ENCODE measurements at regions not wholly inside any gene's neighbourhood (a gene's known extent, or its start where the extent isn't known, plus 50 kb on each side); places are given as distances from the start of the nearest gene placed in this dataset.
"Not testable (repeated sequence)": the region's sequence is repeated elsewhere in the genome, so short reads cannot be mapped to it uniquely, and the experiment has no call there.

GRCh38 chr11:29243616-29244015 lies 773.2 kb downstream of the KCNA4 start:
- H3K36me3 ChIP-seq (replicated peaks), result no peaks in the 10 kb centered on the region
- H3K27ac ChIP-seq, result no peak overlapping the region
- DNase-seq, result no peak
- no peak overlapping the region for H3K4me3 ChIP-seq (ENCODE audit: low read depth, low read length)
- no peaks in the 10 kb centered on the region for H3K27me3 ChIP-seq (replicated peaks)
- in situ Hi-C loops (cut with HindIII; ENCODE audit: low pct_ligation_motif_present, low sequenced_read_pairs), result no loop called here
- TF ChIP-seq, protein P1, sequence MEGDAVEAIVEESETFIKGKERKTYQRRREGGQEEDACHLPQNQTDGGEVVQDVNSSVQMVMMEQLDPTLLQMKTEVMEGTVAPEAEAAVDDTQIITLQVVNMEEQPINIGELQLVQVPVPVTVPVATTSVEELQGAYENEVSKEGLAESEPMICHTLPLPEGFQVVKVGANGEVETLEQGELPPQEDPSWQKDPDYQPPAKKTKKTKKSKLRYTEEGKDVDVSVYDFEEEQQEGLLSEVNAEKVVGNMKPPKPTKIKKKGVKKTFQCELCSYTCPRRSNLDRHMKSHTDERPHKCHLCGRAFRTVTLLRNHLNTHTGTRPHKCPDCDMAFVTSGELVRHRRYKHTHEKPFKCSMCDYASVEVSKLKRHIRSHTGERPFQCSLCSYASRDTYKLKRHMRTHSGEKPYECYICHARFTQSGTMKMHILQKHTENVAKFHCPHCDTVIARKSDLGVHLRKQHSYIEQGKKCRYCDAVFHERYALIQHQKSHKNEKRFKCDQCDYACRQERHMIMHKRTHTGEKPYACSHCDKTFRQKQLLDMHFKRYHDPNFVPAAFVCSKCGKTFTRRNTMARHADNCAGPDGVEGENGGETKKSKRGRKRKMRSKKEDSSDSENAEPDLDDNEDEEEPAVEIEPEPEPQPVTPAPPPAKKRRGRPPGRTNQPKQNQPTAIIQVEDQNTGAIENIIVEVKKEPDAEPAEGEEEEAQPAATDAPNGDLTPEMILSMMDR (IDR thresholded peaks at IDR 0.05; ENCODE audit: low read depth, low read length, missing control alignments), result no peak

DNA sequence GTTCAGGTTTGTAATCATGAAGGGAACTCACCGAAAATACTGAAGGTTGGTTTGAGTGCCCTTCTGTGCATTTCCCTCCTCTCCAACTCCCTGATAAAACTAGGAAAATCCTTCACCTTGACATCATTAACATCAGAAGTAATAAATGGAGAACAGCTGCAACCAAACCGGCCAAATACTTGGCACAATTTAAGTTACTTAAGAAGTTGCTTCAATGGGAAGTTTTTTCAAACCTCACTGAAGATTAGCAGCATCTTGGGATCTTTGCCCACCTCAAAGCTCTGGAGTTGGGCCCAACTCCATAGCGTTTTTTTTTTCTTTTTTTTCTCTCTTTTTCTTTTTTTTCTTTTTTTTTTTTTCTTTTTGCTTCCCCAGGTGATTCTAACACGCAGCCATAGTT lies 784.8 kb downstream of the KCNA4 start:
- Histone ChIP-seq H3K27me3 (replicated peaks) (no peaks in the 10 kb centered on the region), H3K4me3 (ENCODE audit: low read depth, low read length) (no peak overlapping the region), H3K36me3 (replicated peaks) (no peaks in the 10 kb centered on the region), H3K27ac (no peak overlapping the region)
- in situ Hi-C loops (cut with HindIII; ENCODE audit: low pct_ligation_motif_present, low sequenced_read_pairs), result no loop called here
- TF ChIP-seq, protein P1 (IDR thresholded peaks at IDR 0.05; ENCODE audit: low read depth, low read length, missing control alignments), result no peak
- no peak for DNase-seq

GRCh38 chr11:29231586-29231985 lies 785.2 kb downstream of the KCNA4 start:
- no peak for DNase-seq
- no peak overlapping the region for H3K4me3 ChIP-seq (ENCODE audit: low read depth, low read length)
- H3K27ac ChIP-seq, result no peak overlapping the region
- TF ChIP-seq, protein P1 (IDR thresholded peaks at IDR 0.05; ENCODE audit: low read depth, low read length, missing control alignments), result no peak
- no peaks in the 10 kb centered on the region for H3K36me3 ChIP-seq (replicated peaks)
- in situ Hi-C loops (cut with HindIII; ENCODE audit: low pct_ligation_motif_present, low sequenced_read_pairs), result no loop called here
- H3K27me3 ChIP-seq (replicated peaks), result no peaks in the 10 kb centered on the region

DNA sequence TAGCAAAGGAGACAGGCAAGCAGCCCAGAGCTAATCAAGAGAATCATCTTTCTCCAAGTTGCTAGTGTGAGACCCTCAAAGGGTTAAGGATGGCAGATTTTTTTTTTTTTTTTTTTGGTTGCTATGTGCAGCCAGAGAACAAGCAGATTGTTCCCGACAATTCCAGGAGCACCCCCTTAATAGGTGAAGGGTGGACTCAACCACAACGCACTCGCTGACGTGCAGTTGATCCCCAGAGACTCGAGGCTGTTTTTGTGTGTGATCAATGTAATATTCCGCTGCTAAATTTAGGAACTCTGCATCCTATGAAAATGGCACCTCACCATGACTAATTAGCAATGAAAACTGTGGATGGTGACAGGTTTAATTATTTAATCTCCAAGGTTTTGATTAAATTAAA lies 789.0 kb downstream of the KCNA4 start:
- TF ChIP-seq, protein P1 (IDR thresholded peaks at IDR 0.05; ENCODE audit: low read depth, low read length, missing control alignments), result no peak
- H3K4me3 ChIP-seq (ENCODE audit: low read depth, low read length), result no peak overlapping the region
- DNase-seq, result no peak

DNA sequence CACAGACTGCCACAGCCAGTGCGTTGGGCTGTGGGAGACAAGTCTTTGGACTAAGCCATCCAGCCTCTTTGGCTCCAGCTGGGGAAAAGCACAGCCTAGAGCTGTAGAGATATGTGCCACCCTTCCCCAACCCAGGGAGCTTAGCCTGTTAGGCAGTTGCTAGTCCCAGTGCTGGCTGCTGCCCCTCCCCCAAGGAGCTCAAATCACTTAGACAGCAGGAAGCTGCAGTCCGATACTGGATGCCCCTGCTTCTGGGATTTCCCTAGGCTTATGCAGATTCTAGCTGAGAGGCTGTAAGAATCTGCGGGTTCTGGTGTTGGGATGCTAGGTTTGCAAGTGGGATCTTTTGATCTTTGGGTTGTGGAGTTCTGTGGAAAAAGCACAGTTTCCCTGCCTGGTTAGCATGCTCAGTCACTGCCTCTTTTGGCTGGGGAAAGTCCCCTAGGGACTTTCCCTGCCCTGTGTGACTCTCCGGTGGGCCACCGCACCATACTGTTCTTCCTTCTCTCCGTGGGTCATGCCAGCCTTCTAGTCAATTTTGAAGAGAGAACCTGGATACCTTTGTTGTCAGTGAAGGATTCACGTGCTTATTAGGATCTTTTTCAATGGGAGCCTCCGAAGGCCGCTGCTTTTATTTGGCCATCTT lies 792.0 kb downstream of the KCNA4 start:
- Histone ChIP-seq H3K4me3 (ENCODE audit: low read depth, low read length) (no peak overlapping the region), H3K27me3 (replicated peaks) (no peaks in the 10 kb centered on the region), H3K27ac (no peak overlapping the region), H3K36me3 (replicated peaks) (no peaks in the 10 kb centered on the region)
- TF ChIP-seq, protein P1 (IDR thresholded peaks at IDR 0.05; ENCODE audit: low read depth, low read length, missing control alignments), result no peak
- in situ Hi-C loops (cut with HindIII; ENCODE audit: low pct_ligation_motif_present, low sequenced_read_pairs), result no loop called here
- no peak for DNase-seq

More for the DNA sequence above, 789.0 kb downstream of the KCNA4 start:
- no peaks in the 10 kb centered on the region for H3K27me3 ChIP-seq (replicated peaks)
- in situ Hi-C loops (cut with HindIII; ENCODE audit: low pct_ligation_motif_present, low sequenced_read_pairs), result no loop called here
- no peaks in the 10 kb centered on the region for H3K36me3 ChIP-seq (replicated peaks)
- H3K27ac ChIP-seq, result no peak overlapping the region

- DNase-seq; H3K27ac ChIP-seq; H3K36me3 ChIP-seq (replicated peaks); H3K27me3 ChIP-seq (replicated peaks); H3K4me3 ChIP-seq (ENCODE audit: low read depth, low read length); in situ Hi-C loops (cut with HindIII; ENCODE audit: low pct_ligation_motif_present, low sequenced_read_pairs): not testable (repeated sequence)
Observed at GRCh38 chr11:29219531-29219930, 797.3 kb downstream of the KCNA4 start.

All from brain microvascular endothelial cell (primary cell).